Karpas-422 (cell line): ENCODE measurements at regions not wholly inside any gene's neighbourhood (a gene's known extent, or its start where the extent isn't known, plus 50 kb on each side); places are given as distances from the start of the nearest gene placed in this dataset.
"Not testable (repeated sequence)": the region's sequence is repeated elsewhere in the genome, so short reads cannot be mapped to it uniquely, and the experiment has no call there.

ENCODE experiments used
- DNase-seq: peaks from one replicate; pipeline ENCODE4 v3.0.0-alpha.2; 2015
- H2AFZ ChIP-seq: fragments of 200-600 bp; sonication (generic); 2 replicates; pipeline ENCODE4 v1.6.1; 2014; ENCODE audit warnings: antibody characterized with exemption, low read length, mixed read lengths
- H3K27ac ChIP-seq: fragments of 200-600 bp; sonication (generic); 2 replicates; pipeline ENCODE4 v1.5.1; 2014; ENCODE audit warnings: mild to moderate bottlenecking, low read length, moderate library complexity
- H3K27me3 ChIP-seq: fragments of 200-600 bp; sonication (generic); 2 replicates; pipeline ENCODE4 v1.6.1; 2014; ENCODE audit warnings: low read length, mixed read lengths
- H3K36me3 ChIP-seq: fragments of 200-600 bp; sonication (generic); 2 replicates; pipeline ENCODE4 v1.6.1; 2014; ENCODE audit warnings: low read length, mixed read lengths; ENCODE audit not compliant: insufficient read depth
- H3K4me1 ChIP-seq: fragments of 200-600 bp; sonication (generic); 2 replicates; pipeline ENCODE4 v1.6.1; 2014; ENCODE audit warnings: mild to moderate bottlenecking, low read length, mixed read lengths
- H3K4me2 ChIP-seq: fragments of 200-600 bp; sonication (generic); 2 replicates; pipeline ENCODE4 v1.6.1; 2014; ENCODE audit warnings: low read length, low read depth, mild to moderate bottlenecking; ENCODE audit not compliant: poor library complexity, severe bottlenecking
- H3K4me3 ChIP-seq: fragments of 200-600 bp; sonication (generic); 2 replicates; pipeline ENCODE4 v1.5.1; 2014; ENCODE audit warnings: mild to moderate bottlenecking, antibody characterized with exemption, low read length, mixed read lengths
- H3K79me2 ChIP-seq: fragments of 200-600 bp; sonication (generic); 2 replicates; pipeline ENCODE4 v1.6.1; 2014; ENCODE audit warnings: mild to moderate bottlenecking, low read length, mixed read lengths
- H3K9ac ChIP-seq: fragments of 200-600 bp; sonication (generic); 2 replicates; pipeline ENCODE4 v1.6.0; 2014; ENCODE audit warnings: low read length
- H3K9me2 ChIP-seq: fragments of 200-600 bp; sonication (generic), shearing (Covaris generic); replicated peaks from 2 replicates; pipeline ENCODE4 v1.6.0; 2014; ENCODE audit warnings: mild to moderate bottlenecking, low read length, moderate library complexity; ENCODE audit not compliant: insufficient read depth
- H3K9me3 ChIP-seq: fragments of 300-700, 200-600 bp; sonication (generic); 2 replicates; pipeline ENCODE4 v1.6.1; 2014; ENCODE audit warnings: low read length, mixed read lengths
- H4K20me1 ChIP-seq: fragments of 200-600 bp; sonication (generic); 2 replicates; pipeline ENCODE4 v1.6.1; 2014; ENCODE audit warnings: mild to moderate bottlenecking, antibody characterized with exemption, low read length, low read depth; ENCODE audit not compliant: insufficient read depth

DNA sequence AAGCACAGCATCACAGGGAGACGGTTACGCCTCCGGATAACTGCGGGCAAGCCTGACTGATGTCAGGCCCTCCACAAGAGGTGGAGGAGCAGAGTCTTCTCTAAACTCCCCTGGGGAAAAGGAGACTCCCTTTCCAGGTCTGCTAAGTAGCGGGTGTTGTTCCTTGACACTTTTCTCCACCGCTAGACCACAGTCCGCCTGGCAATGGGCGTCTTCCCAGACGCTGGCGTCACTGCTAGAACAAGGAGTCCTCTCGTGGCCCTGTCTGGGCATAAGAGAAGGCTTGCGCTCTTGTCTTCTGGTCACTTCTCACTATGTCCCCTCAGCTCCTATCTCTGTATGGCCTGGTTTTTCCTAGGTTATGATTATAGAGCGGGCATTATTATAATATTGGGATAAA, 808.5 kb upstream of the GRIA3 start:
- DNase-seq, H3K4me1 ChIP-seq: not testable (repeated sequence)
- peaks cover 36% of the 10 kb centered on the region for H3K9me3 ChIP-seq

DNA sequence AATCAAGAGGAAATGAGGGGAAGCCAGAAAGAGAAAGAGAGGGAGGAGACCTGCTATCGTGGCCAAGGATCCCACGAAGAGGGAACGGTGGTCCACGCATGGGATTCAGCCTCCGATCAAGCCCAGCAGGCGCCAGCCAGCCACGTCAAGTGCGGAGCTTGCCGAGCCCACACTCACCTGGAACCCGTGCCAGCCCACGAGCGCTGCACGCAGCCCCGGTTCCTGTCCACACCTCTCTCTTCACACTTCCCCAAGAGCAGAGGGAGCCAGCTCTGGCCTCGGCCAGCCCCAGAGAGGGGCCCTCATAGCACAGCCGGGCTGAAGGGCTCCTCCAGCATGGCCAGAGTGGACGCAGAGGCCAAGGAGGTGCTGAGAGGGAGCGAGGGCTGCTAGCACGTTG, 795.1 kb upstream of the GRIA3 start:
- no peak overlapping the region for H3K27ac ChIP-seq
- no peak overlapping the region for H2AFZ ChIP-seq
- peaks cover 6% of the 10 kb centered on the region for H3K9me3 ChIP-seq
- no peaks in the 10 kb centered on the region for H3K9me2 ChIP-seq
- no peak overlapping the region for H3K9ac ChIP-seq
- no peaks in the 10 kb centered on the region for H3K27me3 ChIP-seq
- H3K4me3 ChIP-seq: no peak overlapping the region
- H4K20me1 ChIP-seq: no peaks in the 10 kb centered on the region
- H3K4me1 ChIP-seq: no peaks in the 10 kb centered on the region
- no peak for DNase-seq
- no peak overlapping the region for H3K4me2 ChIP-seq
- H3K36me3 ChIP-seq: no peaks in the 10 kb centered on the region
- no peaks in the 10 kb centered on the region for H3K79me2 ChIP-seq

More for the DNA sequence above, 808.5 kb upstream of the GRIA3 start:
- not testable (repeated sequence) for H2AFZ ChIP-seq, H4K20me1 ChIP-seq, H3K9me2 ChIP-seq, H3K36me3 ChIP-seq, H3K4me2 ChIP-seq, H3K9ac ChIP-seq, H3K27me3 ChIP-seq, H3K79me2 ChIP-seq, H3K4me3 ChIP-seq, H3K27ac ChIP-seq

DNA sequence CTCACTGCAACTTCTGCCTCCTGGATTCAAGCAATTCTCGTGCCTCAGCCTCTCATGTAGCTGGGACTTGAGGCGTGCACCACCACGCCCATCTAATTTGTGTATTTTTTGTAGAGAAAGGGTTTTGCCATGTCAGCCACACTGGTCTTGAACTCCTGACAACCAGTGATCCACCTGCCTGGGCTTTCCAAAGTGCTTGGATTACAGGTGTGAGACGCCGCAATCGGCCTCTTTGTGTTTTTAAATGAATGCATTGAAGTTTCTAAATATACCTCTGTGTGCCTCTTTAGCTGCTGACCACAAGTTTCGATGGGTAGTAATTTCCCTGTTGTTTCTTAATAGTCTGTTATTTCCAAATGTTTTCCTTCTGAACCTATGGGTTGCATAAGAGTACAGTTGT, 765.3 kb upstream of the GRIA3 start:
- H3K4me3 ChIP-seq: no peak overlapping the region
- no peak overlapping the region for H3K9ac ChIP-seq
- no peaks in the 10 kb centered on the region for H3K4me1 ChIP-seq
- DNase-seq: no peak
- no peaks in the 10 kb centered on the region for H4K20me1 ChIP-seq
- no peaks in the 10 kb centered on the region for H3K27me3 ChIP-seq
- H3K27ac ChIP-seq: no peak overlapping the region
- no peaks in the 10 kb centered on the region for H3K9me2 ChIP-seq
- no peaks in the 10 kb centered on the region for H3K36me3 ChIP-seq
- no peaks in the 10 kb centered on the region for H3K79me2 ChIP-seq
- H3K9me3 ChIP-seq: peaks cover 30% of the 10 kb centered on the region
- H3K4me2 ChIP-seq: no peak overlapping the region
- no peak overlapping the region for H2AFZ ChIP-seq

GRCh38 chrX:122421434-122422121, 762.5 kb upstream of the GRIA3 start:
- no peak overlapping the region for H3K4me2 ChIP-seq
- H3K9ac ChIP-seq: no peak overlapping the region
- H3K4me3 ChIP-seq: no peak overlapping the region
- no peaks in the 10 kb centered on the region for H3K79me2 ChIP-seq
- no peaks in the 10 kb centered on the region for H3K36me3 ChIP-seq
- H3K4me1 ChIP-seq: no peaks in the 10 kb centered on the region
- H4K20me1 ChIP-seq: no peaks in the 10 kb centered on the region
- no peaks in the 10 kb centered on the region for H3K27me3 ChIP-seq
- H3K27ac ChIP-seq: no peak overlapping the region
- H2AFZ ChIP-seq: no peak overlapping the region
- no peak for DNase-seq
- peaks cover 12% of the 10 kb centered on the region for H3K9me3 ChIP-seq
- no peaks in the 10 kb centered on the region for H3K9me2 ChIP-seq

DNA sequence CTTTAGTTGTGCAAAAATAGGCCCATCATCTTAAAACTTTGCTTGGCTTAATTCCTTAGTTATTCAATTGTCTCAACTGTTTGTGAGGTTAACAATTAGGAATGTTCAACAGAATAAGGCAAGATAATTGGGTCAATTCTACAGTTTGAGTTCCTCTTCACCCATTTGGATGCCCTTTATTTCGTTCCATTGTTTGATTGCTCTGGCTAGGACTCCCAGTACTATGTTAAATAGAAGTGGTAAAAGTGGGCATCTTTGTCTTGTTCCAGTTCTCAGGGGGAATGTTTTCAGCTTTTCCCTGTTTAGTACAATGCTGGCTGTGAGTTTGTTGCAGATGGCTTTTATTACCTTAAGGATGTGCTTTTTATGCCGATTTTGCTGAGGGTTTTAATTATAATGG, 761.5 kb upstream of the GRIA3 start:
- Histone ChIP-seq H3K27ac (no peak overlapping the region), H3K9me2 (no peaks in the 10 kb centered on the region), H3K4me3 (no peak overlapping the region), H3K9me3 (peaks cover 10% of the 10 kb centered on the region), H4K20me1 (no peaks in the 10 kb centered on the region), H3K27me3 (no peaks in the 10 kb centered on the region), H3K36me3 (no peaks in the 10 kb centered on the region), H3K79me2 (no peaks in the 10 kb centered on the region), H2AFZ (no peak overlapping the region), H3K9ac (no peak overlapping the region), H3K4me1 (no peaks in the 10 kb centered on the region), H3K4me2 (no peak overlapping the region)
- DNase-seq: no peak

- Histone ChIP-seq H3K4me1 (no peaks in the 10 kb centered on the region), H2AFZ (no peak overlapping the region), H3K4me2 (no peak overlapping the region), H3K27me3 (no peaks in the 10 kb centered on the region), H3K9ac (no peak overlapping the region), H3K79me2 (no peaks in the 10 kb centered on the region), H3K36me3 (no peaks in the 10 kb centered on the region), H3K9me2 (no peaks in the 10 kb centered on the region), H3K27ac (no peak overlapping the region), H3K4me3 (no peak overlapping the region), H3K9me3 (peaks cover 33% of the 10 kb centered on the region), H4K20me1 (no peaks in the 10 kb centered on the region)
- DNase-seq: no peak
Observed at GRCh38 chrX:122434942-122435341, 749.1 kb upstream of the GRIA3 start.

DNA sequence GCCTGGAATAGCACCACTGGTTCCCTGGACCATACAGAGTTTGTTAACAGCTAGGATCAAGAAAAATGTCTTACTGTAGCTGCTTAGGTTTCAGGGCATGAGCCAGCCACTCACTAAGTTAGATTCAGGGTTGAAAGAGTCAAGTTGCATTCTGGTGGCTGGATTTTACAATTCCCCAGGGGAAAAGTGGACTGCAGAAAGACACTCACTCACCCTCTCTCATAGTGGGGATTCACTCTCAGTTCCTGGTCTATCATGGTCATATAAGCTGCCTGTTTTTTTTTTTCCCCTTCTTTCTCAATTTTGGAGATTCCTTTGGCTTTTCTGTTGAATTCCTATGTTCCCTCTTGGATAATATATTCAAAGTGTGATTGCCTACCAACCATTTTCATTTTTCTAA, 744.2 kb upstream of the GRIA3 start:
- no peak overlapping the region for H3K4me3 ChIP-seq
- peaks cover 55% of the 10 kb centered on the region for H3K9me3 ChIP-seq
- H3K4me1 ChIP-seq: no peaks in the 10 kb centered on the region
- DNase-seq: no peak
- H2AFZ ChIP-seq: no peak overlapping the region
- H3K27ac ChIP-seq: no peak overlapping the region
- H3K36me3 ChIP-seq: no peaks in the 10 kb centered on the region
- no peaks in the 10 kb centered on the region for H3K79me2 ChIP-seq
- H3K9me2 ChIP-seq: no peaks in the 10 kb centered on the region
- H3K27me3 ChIP-seq: no peaks in the 10 kb centered on the region
- no peak overlapping the region for H3K4me2 ChIP-seq
- no peaks in the 10 kb centered on the region for H4K20me1 ChIP-seq
- H3K9ac ChIP-seq: no peak overlapping the region

- Histone ChIP-seq H4K20me1 (no peaks in the 10 kb centered on the region), H3K4me3 (no peak overlapping the region), H3K4me1 (no peaks in the 10 kb centered on the region), H3K9ac (no peak overlapping the region), H3K36me3 (no peaks in the 10 kb centered on the region), H3K27ac (no peak overlapping the region), H3K9me3 (peaks cover 54% of the 10 kb centered on the region), H3K9me2 (no peaks in the 10 kb centered on the region), H3K79me2 (no peaks in the 10 kb centered on the region), H2AFZ (no peak overlapping the region), H3K4me2 (no peak overlapping the region), H3K27me3 (no peaks in the 10 kb centered on the region)
- no peak for DNase-seq
Observed at GRCh38 chrX:122440832-122441231, 743.2 kb upstream of the GRIA3 start.

DNA sequence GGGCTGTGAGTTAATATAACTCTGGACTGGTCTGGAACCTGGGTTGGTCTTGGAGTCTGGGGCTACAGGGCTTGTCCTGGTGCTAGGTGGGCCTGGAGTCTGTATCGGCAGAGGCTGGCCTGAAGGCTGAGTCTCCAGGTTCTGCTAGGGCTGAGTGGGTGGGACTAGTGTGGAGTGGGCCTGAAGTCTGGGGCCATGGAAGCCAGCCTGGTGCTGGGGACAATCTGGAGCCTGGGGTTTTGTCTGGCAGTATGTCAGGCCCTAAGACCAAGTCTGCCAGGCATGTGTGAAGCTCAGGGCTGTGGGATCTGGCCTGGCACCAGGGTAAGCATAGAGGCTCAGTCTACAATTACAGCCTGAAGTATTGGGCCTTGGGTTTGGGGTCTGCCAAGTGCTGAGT, 742.6 kb upstream of the GRIA3 start:
- Histone ChIP-seq H3K9me2 (no peaks in the 10 kb centered on the region), H3K4me3 (no peak overlapping the region), H3K4me1 (no peaks in the 10 kb centered on the region), H3K9me3 (peaks cover 48% of the 10 kb centered on the region), H4K20me1 (no peaks in the 10 kb centered on the region), H3K36me3 (no peaks in the 10 kb centered on the region), H3K27ac (no peak overlapping the region), H2AFZ (no peak overlapping the region), H3K27me3 (no peaks in the 10 kb centered on the region), H3K4me2 (no peak overlapping the region), H3K9ac (no peak overlapping the region), H3K79me2 (no peaks in the 10 kb centered on the region)
- no peak for DNase-seq
